ENCODE measurements at regions not wholly inside any gene's neighbourhood (a gene's known extent, or its start where the extent isn't known, plus 50 kb on each side); places are given as distances from the start of the nearest gene placed in this dataset.
"Not testable (repeated sequence)": the region's sequence is repeated elsewhere in the genome, so short reads cannot be mapped to it uniquely, and the experiment has no call there.

- no peak for DNase-seq
These were observed 1323.1 kb upstream of the CITED2 start for GRCh38 chr6:140697585-140697984.

GRCh38 chr6:140684776-140685550, 1310.5 kb upstream of the CITED2 start:
- no peak for DNase-seq

DNA sequence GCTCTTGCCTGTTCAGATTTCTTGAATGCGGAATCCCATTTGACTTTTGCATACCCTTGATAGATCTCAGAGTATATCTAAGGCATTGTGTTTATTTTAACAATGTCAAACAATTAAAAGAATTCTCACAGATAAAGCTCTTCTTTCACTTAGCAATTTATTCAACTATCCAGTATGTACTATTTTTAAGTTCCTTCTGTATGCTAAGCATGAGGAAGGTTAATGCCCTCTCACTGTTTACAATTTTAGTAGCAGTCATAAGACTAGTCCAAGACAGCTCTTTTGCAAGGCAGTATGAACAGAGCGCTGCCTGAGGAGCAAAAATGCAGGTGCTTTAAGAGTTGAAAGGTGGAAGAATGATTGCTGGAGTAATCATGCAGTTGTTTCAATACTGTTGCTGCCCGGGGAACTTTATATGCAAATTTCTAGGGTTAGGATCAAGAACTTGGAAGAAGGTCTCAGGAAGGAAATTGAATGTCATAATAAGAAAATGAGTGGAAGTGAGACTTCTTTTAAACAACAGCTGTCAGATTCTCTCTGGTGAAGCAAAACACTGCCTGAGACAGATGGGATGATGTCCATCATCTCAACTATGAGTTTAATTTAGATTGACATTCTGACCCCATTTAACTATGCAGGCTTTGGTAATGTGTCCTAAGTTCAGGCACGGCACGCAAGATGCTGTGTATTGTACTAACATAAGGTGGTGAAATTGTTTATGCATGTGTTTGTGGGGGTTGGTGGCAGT, 1303.5 kb upstream of the CITED2 start:
- DNase-seq = no peak

DNA sequence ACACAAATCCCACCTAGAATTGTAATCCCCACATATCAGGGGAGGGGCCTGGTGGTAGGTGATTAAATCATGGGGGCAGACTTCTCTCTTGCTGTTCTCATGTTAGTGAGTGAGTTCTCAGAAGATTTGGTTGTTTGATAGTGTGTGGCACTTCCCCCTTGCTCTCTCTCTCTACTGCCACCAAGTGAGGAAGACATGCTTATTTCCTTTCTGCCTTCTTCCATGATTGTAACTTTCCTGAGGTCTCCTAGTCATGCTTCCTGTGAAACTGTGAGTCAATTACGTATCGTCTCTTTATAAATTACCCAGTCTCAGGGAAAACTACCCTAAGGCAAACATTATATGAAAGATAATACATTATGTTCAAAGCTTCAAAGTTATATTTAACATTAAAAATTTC, 1297.5 kb upstream of the CITED2 start:
- DNase-seq = no peak

- no peak for DNase-seq
These were observed 1295.6 kb upstream of the CITED2 start for GRCh38 chr6:140670021-140670420.

DNA sequence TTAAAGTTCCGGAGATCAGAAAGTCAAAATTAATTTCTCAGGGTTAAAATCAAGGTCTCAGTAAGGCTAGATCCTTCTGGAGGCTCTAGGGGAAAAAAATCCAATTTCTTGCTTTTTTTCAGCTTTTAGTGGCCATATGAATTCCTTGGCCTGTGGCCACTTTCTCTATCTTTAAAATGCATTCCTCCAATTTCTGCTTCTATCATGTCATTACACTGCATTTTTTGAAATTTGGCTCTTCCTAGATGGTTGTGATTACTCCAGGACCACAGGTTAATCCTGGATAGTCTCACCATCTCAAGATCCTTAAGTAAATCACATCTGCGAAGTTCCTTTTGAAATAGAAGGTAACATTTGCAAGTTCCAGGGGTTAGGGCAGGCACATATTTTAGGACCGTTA, 1294.9 kb upstream of the CITED2 start:
- no peak for DNase-seq

- no peak for DNase-seq
These were observed 1289.3 kb upstream of the CITED2 start for GRCh38 chr6:140663772-140664171.

DNA sequence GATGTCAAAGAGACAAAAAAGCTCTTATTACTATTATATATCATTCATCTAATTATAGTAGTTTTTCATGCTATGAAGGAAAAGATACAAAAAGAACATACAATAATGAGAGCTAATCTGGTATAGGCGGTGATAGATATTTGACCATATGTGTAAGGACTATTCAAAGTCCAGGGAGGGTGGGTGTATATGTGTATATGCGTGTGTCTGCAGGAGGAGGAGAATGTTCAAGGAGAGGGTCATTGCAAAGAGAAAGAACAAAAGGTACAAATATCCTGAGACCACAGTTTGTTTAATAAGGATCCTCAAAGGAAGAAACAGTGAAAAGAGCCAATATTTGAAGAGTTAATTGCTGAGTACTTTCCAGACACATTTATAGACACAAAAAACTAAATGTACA, 1288.6 kb upstream of the CITED2 start:
- DNase-seq = no peak

- no peak for DNase-seq
These were observed 1287.2 kb upstream of the CITED2 start for GRCh38 chr6:140661691-140662090.

DNA sequence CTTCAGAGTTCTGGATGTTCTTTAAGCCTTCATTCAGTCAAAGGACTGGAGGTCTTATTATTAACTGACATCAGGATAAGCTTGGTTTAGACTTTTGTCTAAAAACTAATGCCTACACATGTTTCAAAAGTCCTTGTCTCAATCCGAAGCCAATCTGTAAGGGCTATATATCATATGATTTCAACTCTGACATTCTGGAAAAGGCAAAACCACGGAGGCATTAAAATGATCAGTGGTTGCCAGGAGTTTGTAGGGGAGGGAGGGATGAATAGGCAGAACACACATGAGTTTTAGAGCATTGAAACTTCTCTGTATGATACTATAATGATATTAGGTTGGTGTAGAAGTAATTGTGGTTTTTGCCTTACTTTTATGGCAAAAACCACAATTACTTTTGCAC, 1285.8 kb upstream of the CITED2 start:
- DNase-seq = no peak

DNA sequence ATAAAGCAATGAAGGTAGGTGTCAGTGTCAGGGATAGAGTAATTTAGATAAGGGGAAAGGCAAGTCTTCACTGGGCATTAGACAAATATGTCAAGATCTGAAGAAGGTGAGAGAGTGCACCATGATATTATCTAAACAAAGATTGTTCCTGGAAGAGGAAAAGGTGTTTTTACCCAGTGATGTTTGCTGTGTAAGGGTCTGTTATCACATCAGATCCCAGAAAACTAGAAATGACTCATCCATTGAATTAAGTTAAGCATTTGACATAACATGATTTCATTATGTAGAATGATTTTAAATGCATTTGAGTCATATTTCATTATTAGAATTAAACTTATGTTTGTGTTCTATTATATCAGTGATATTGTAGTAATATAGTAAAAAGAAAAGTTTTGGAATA, 1279.5 kb upstream of the CITED2 start:
- no peak for DNase-seq

DNA sequence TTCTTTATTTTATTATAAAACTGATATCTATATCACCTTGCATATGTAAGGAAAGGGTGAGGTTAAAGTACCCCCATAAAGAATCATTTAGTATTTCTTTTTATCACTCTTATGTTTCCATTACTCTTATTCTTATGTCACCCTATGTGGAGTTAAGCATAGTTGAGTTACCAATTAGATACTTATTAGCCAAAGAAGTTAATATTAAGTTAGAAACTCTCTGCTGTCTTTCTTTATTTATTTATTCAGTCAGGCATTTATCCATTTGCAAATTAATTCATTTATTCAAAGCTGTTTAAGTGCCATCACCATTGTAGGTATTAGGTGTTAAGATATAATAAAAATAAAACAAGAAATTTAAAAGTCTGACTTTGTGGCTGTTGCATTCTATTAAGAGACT, 1279.1 kb upstream of the CITED2 start:
- DNase-seq = no peak

GRCh38 chr6:140649502-140649901, 1275.1 kb upstream of the CITED2 start:
- DNase-seq = not testable (repeated sequence)

- DNase-seq = not testable (repeated sequence)
These were observed 1272.9 kb upstream of the CITED2 start for GRCh38 chr6:140647322-140647721.

DNA sequence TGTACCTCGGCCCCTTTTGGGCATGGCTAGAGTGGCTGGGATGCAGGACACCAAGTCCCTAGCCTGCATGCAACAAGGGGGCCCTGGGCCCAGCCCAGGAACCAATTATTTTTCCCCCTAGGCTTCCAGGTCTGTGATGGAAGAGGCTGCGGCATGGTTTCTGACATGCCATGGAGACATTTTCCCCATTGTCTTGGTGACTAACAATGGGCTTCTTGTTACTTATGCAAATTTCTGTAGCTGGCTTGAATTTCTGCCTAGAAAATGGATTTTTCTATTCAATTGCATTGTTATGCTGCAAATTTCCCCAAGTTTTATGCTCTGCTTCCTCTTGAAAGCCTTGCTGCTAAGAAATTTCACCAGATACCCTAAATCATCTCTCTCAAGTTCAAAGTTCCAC, 1269.6 kb upstream of the CITED2 start:
- peak in 6 of 56 donors; percentile 1 to 11 (median 6) for DNase-seq

- DNase-seq = no peak
These were observed 1267.0 kb upstream of the CITED2 start for GRCh38 chr6:140641412-140641811.

- no peak for DNase-seq
These were observed 1262.5 kb upstream of the CITED2 start for GRCh38 chr6:140636908-140637402.

- no peak for DNase-seq
These were observed 1261.9 kb upstream of the CITED2 start for GRCh38 chr6:140636271-140636907.

GRCh38 chr6:140627002-140627401, 1252.6 kb upstream of the CITED2 start:
- no peak for DNase-seq

GRCh38 chr6:140623498-140623897, 1249.0 kb upstream of the CITED2 start:
- DNase-seq = no peak

DNA sequence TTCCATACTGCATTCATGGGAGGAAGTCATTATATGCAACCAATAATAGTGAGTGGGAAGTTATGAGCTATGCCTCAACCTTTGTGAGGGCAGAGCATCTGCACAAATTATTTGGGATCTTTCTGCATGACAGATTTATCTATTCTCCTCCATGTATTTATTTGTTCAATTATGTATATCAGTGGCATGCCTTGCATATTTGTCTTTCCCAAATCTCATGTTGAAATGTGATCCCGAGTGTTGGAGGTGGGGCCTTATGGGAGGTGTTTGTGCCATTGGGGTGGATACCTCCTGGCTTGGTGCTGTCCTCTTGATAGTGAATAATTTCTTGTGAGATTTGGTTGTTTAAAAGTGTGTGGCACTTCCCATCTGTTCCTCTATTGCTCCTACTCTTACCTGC, 1246.0 kb upstream of the CITED2 start:
- no peak for DNase-seq

- DNase-seq = no peak
These were observed 1235.5 kb upstream of the CITED2 start for GRCh38 chr6:140609956-140610355.
